K562 (cell line): ENCODE measurements at regions not wholly inside any gene's neighbourhood (a gene's known extent, or its start where the extent isn't known, plus 50 kb on each side); places are given as distances from the start of the nearest gene placed in this dataset.

Experiments used
- ATAC-seq: fragments of 200-7000 bp; cut with Tn5 transposase; 3 replicates; pipeline ENCODE4 v1.9.1; 2020; ENCODE audit warnings: moderate library complexity
- BruUV-seq: library from RNA; stranded (reverse); fragments of 400-500 nt; replicated peaks from 2 replicates; lab custom pipeline; 2021; lab: Mats Ljungman, UMichigan
- CTCF ChIA-PET: fragments of 300-600 bp; formaldehyde crosslinking; extraction: SDS; loops from one replicate; lab custom pipeline; 2021; ENCODE audit warnings: low intra/inter-chr PET ratio; lab: Yijun Ruan, JAX
- POLR2A ChIA-PET: fragments of 300-600, 350-650 bp; sonication (Branson Sonifier 250); formaldehyde crosslinking; extraction: SDS; loops from one replicate; lab custom pipeline; 2021; ENCODE audit warnings: antibody characterized with exemption, inconsistent platforms; lab: Yijun Ruan, JAX
- DNase-seq, 4 experiments: peaks; one replicate each; pipeline versions ENCODE4 v3.0.0 to v3.0.0-alpha.2; 2011 to 2018; ENCODE audit warnings: low spot score in 3 of 4, mixed read lengths in 3 of 4; ENCODE audit errors: extremely low read depth in 1 of 4
- FAIRE-seq: peaks from 2 replicates; lab custom pipeline; 2011; peaks lifted over from hg19 to GRCh38; lab: Jason Lieb, UNC
- H2AFZ ChIP-seq: 2 replicates; pipeline ENCODE4 v1.6.0; 2011; ENCODE audit warnings: low read depth, low read length, control low read depth, inconsistent platforms
- H3K27ac ChIP-seq: fragments of 200-600 bp; 3 replicates; pipeline ENCODE4 v1.8.0; 2011; ENCODE audit warnings: low read depth, mild to moderate bottlenecking, control low read depth, inconsistent platforms, low read length, moderate library complexity, mixed read lengths; ENCODE audit errors: extremely low read depth
- H3K27me3 ChIP-seq, 2 experiments: fragments of 300-600 bp in 1 of 2; 2 replicates in 1 of 2; 3 replicates in 1 of 2; pipeline versions ENCODE4 v1.6.0 to v1.8.0; 2011; ENCODE audit warnings: inconsistent platforms in 2 of 2, low read length in 2 of 2, mild to moderate bottlenecking in 1 of 2, mixed read lengths in 1 of 2, moderate library complexity in 1 of 2; ENCODE audit not compliant: control insufficient read depth in 2 of 2, insufficient read depth in 2 of 2
- H3K36me3 ChIP-seq: fragments of 300-600 bp; 3 replicates; pipeline ENCODE4 v1.8.0; 2011; ENCODE audit warnings: mild to moderate bottlenecking, low read length, inconsistent platforms; ENCODE audit not compliant: control insufficient read depth, insufficient read depth
- H3K4me1 ChIP-seq, 2 experiments: fragments of 200-600 bp in 1 of 2; replicated peaks in 1 of 2; 2 replicates in 1 of 2; 3 replicates in 1 of 2; pipeline versions ENCODE4 v1.5.1 to v1.8.0; 2011; ENCODE audit warnings: inconsistent platforms in 2 of 2, low read length in 2 of 2, mild to moderate bottlenecking in 1 of 2, mixed read lengths in 1 of 2, moderate library complexity in 1 of 2; ENCODE audit not compliant: control insufficient read depth in 2 of 2, insufficient read depth in 2 of 2
- H3K4me2 ChIP-seq: 2 replicates; pipeline ENCODE4 v1.6.1; 2011; ENCODE audit warnings: low read length, control low read depth, inconsistent platforms, mixed read lengths; ENCODE audit not compliant: insufficient read depth
- H3K4me3 ChIP-seq: fragments of 200-600 bp; sonication (generic), shearing (Covaris generic); 2 replicates; pipeline ENCODE4 v1.5.1; 2016; ENCODE audit warnings: control low read depth, inconsistent platforms
- H3K79me2 ChIP-seq: fragments of 200-600 bp; 3 replicates; pipeline ENCODE4 v1.8.0; 2011; ENCODE audit warnings: low read length, inconsistent platforms; ENCODE audit not compliant: control insufficient read depth, insufficient read depth
- H3K9ac ChIP-seq, 2 experiments: 2 replicates each; pipeline versions ENCODE4 v1.6.0 to v1.6.1; 2011; ENCODE audit warnings: low read depth in 2 of 2, low read length in 2 of 2, control low read depth in 1 of 2, inconsistent platforms in 1 of 2, mild to moderate bottlenecking in 1 of 2, mixed read lengths in 1 of 2; ENCODE audit not compliant: insufficient read depth in 1 of 2
- H3K9me1 ChIP-seq: one replicate; pipeline ENCODE4 v1.6.0; 2011; ENCODE audit warnings: inconsistent platforms, mild to moderate bottlenecking, low read length, moderate library complexity; ENCODE audit not compliant: control insufficient read depth, insufficient read depth
- H3K9me3 ChIP-seq: replicated peaks from 2 replicates; pipeline ENCODE4 v1.5.1; 2011; ENCODE audit warnings: low read depth, low read length, inconsistent platforms; ENCODE audit not compliant: control insufficient read depth, insufficient read depth
- H4K20me1 ChIP-seq: replicated peaks from 2 replicates; pipeline ENCODE4 v1.6.1; 2011; ENCODE audit warnings: low read length, inconsistent platforms, mixed read lengths; ENCODE audit not compliant: control insufficient read depth, insufficient read depth
- CREB1 ChIP-seq, 2 experiments: sonication (generic) in 1 of 2; formaldehyde crosslinking in 1 of 2; IDR thresholded peaks; 2 replicates each; pipeline versions ENCODE4 v1.6.1 to v1.8.0; 2012 to 2022; ENCODE audit warnings: inconsistent platforms in 1 of 2, mild to moderate bottlenecking in 1 of 2, missing genetic modification reagents in 1 of 2, moderate library complexity in 1 of 2
- DIDO1 ChIP-seq: fragments of 450-650 bp; IDR thresholded peaks from 2 replicates; pipeline ENCODE4 v1.6.1; 2016; ENCODE audit warnings: low read depth, missing biosample characterization, missing genetic modification characterization
- EP300 ChIP-seq: IDR thresholded peaks from 2 replicates; pipeline ENCODE4 v1.6.1; 2012; ENCODE audit warnings: low read length, improper control_type of control experiment
- KDM2B ChIP-seq: fragments of 250-450 bp; sonication (Bioruptor Pico); IDR thresholded peaks from 2 replicates; pipeline ENCODE4 v1.8.0; 2021; ENCODE audit warnings: mild to moderate bottlenecking, moderate library complexity
- MECOM ChIP-seq: fragments of 250-450 bp; sonication (Bioruptor Pico); IDR thresholded peaks from 2 replicates; pipeline ENCODE4 v1.8.0; 2022; ENCODE audit warnings: inconsistent platforms
- MEIS2 ChIP-seq: fragments of 450-650 bp; IDR thresholded peaks from 2 replicates; pipeline ENCODE4 v1.6.1; 2014; ENCODE audit warnings: mild to moderate bottlenecking; ENCODE audit not compliant: partially characterized antibody
- NFIX ChIP-seq: fragments of 250-450 bp; sonication (Bioruptor Pico); IDR thresholded peaks from 2 replicates; pipeline ENCODE4 v1.4.0; 2020; ENCODE audit warnings: low read depth, mild to moderate bottlenecking, moderate library complexity
- NR2F6 ChIP-seq: fragments of 450-650 bp; formaldehyde crosslinking; IDR thresholded peaks from 2 replicates; pipeline ENCODE4 v1.4.0; 2020; ENCODE audit warnings: mild to moderate bottlenecking
- PHB2 ChIP-seq: fragments of 450-650 bp; IDR thresholded peaks from 2 replicates; pipeline ENCODE4 v1.6.1; 2017; ENCODE audit warnings: low read depth
- PRDM10 ChIP-seq: fragments of 450-650 bp; IDR thresholded peaks from 2 replicates; pipeline ENCODE4 v1.6.1; 2018; ENCODE audit not compliant: partially characterized antibody
- PURB ChIP-seq: sonication (generic); formaldehyde crosslinking; IDR thresholded peaks from 2 replicates; pipeline ENCODE4 v1.9.0; 2021; ENCODE audit warnings: low read depth, mild to moderate bottlenecking, missing genetic modification reagents
- RNF219 ChIP-seq: fragments of 250-450 bp; sonication (Bioruptor Pico); IDR thresholded peaks from 2 replicates; pipeline ENCODE4 v1.5.0; 2022; ENCODE audit warnings: mild to moderate bottlenecking
- SIN3A ChIP-seq, 2 experiments: fragments of 150-350 bp in 1 of 2; IDR thresholded peaks; 2 replicates each; pipeline ENCODE4 v1.6.1; 2011 to 2016; ENCODE audit warnings: borderline replicate concordance in 2 of 2, low read depth in 2 of 2, low read length in 2 of 2, mild to moderate bottlenecking in 2 of 2, moderate library complexity in 2 of 2; ENCODE audit not compliant: control insufficient read depth in 1 of 2
- TAL1 ChIP-seq: fragments of 450-650 bp; IDR thresholded peaks from 2 replicates; pipeline ENCODE4 v1.6.1; 2016; ENCODE audit warnings: mild to moderate bottlenecking
- ZNF24 ChIP-seq: fragments of 450-650 bp; IDR thresholded peaks from 2 replicates; pipeline ENCODE4 v1.6.1; 2016
- ZNF408 ChIP-seq: fragments of 250-450 bp; sonication (Bioruptor Pico); IDR thresholded peaks from 2 replicates; pipeline ENCODE4 v1.4.0; 2020; ENCODE audit warnings: low read depth, mild to moderate bottlenecking, moderate library complexity
- ZNF431 ChIP-seq: sonication (generic); formaldehyde crosslinking; IDR thresholded peaks from 2 replicates; pipeline ENCODE4 v1.8.0; 2022; ENCODE audit warnings: mild to moderate bottlenecking, missing genetic modification reagents
- WGBS: fragments of 100-300 bp; shearing (Covaris generic); methylation state at CpG from one replicate; pipeline ENCODE4 v1.1.6; 2016; ENCODE audit warnings: low coverage, mixed read lengths; ENCODE audit not compliant: insufficient coverage; ENCODE audit errors: missing lambda C conversion rate; 5-methylcytosine and 5-hydroxymethylcytosine counted together
- in situ Hi-C: fragments of 300-500 bp; cut with MboI; formaldehyde crosslinking; loops from 4 replicates; pipeline ENCODE4 v1.15.0; 2018; ENCODE audit warnings: inconsistent platforms, mixed read lengths
- intact Hi-C: fragments of 100-400 bp; cut with micrococcal nuclease; formaldehyde crosslinking; loops from 2 replicates; pipeline ENCODE4 v1.14.2; 2022
- TF ChIP-seq, protein P1 (sequence below): fragments of 450-650 bp; formaldehyde crosslinking; IDR thresholded peaks from 2 replicates; pipeline ENCODE4 v1.4.0; 2020; ENCODE audit warnings: mild to moderate bottlenecking, moderate library complexity

GRCh38 chr2:192814376-192814775 lies 619.6 kb upstream of the TMEFF2 start:
- no peaks in the 10 kb centered on the region for H3K27me3 ChIP-seq
- no peak overlapping the region for H3K4me2 ChIP-seq
- H4K20me1 ChIP-seq, result no peaks in the 10 kb centered on the region
- intact Hi-C loops (no loop called here), in situ Hi-C loops (no loop called here)
- H3K9me3 ChIP-seq, result no peaks in the 10 kb centered on the region
- no peak for ATAC-seq
- H3K4me3 ChIP-seq, result no peak overlapping the region
- DNase-seq, result no peak
- no peak for FAIRE-seq
- no peaks in the 10 kb centered on the region for H3K4me1 ChIP-seq
- no peak overlapping the region for H2AFZ ChIP-seq
- WGBS, result 9% methylated on average over 1 of the region's 1 CpG
- CTCF ChIA-PET, result no interaction called here
- no peaks in the 10 kb centered on the region for H3K79me2 ChIP-seq
- H3K36me3 ChIP-seq, result no peaks in the 10 kb centered on the region
- H3K9ac ChIP-seq, result no peak overlapping the region
- no peaks in the 10 kb centered on the region for H3K9me1 ChIP-seq
- POLR2A ChIA-PET, result no interaction called here
- BruUV-seq, result no TSS peak
- no peak overlapping the region for H3K27ac ChIP-seq
- TF ChIP-seq CREB1 (IDR thresholded peaks at IDR 0.05), result no peak
- TF ChIP-seq CREB1 (CRISPR knock-in tag; IDR thresholded peaks at IDR 0.05), result no peak
- TF ChIP-seq PRDM10, result no peak
- no peak for TF ChIP-seq NFIX (CRISPR knock-in tag)
- TF ChIP-seq, protein P1, sequence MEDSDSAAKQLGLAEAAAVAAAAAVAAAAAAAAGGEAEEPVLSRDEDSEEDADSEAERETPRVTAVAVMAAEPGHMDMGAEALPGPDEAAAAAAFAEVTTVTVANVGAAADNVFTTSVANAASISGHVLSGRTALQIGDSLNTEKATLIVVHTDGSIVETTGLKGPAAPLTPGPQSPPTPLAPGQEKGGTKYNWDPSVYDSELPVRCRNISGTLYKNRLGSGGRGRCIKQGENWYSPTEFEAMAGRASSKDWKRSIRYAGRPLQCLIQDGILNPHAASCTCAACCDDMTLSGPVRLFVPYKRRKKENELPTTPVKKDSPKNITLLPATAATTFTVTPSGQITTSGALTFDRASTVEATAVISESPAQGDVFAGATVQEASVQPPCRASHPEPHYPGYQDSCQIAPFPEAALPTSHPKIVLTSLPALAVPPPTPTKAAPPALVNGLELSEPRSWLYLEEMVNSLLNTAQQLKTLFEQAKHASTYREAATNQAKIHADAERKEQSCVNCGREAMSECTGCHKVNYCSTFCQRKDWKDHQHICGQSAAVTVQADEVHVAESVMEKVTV (CRISPR knock-in tag), result no peak
- TF ChIP-seq KDM2B (CRISPR knock-in tag), result no peak
- no peak for TF ChIP-seq NR2F6 (CRISPR knock-in tag)
- no peak for TF ChIP-seq DIDO1 (tag)
- no peak for TF ChIP-seq ZNF408 (CRISPR knock-in tag)
- TF ChIP-seq MEIS2, result no peak
- no peak for TF ChIP-seq PURB
- TF ChIP-seq ZNF431, result no peak
- no peak for TF ChIP-seq RNF219 (CRISPR knock-in tag)
- no peak for TF ChIP-seq SIN3A (IDR thresholded peaks at IDR 0.05; ENCODE audit: borderline replicate concordance in 2 of 2, control insufficient read depth in 1 of 2, low read depth in 2 of 2, low read length in 2 of 2)
- TF ChIP-seq TAL1, result no peak
- TF ChIP-seq ZNF24, result no peak
- no peak for TF ChIP-seq MECOM (CRISPR knock-in tag)
- no peak for TF ChIP-seq PHB2
- no peak for TF ChIP-seq EP300
